GM20000 (cell line): ENCODE measurements at regions not wholly inside any gene's neighbourhood (a gene's known extent, or its start where the extent isn't known, plus 50 kb on each side); places are given as distances from the start of the nearest gene placed in this dataset.

ENCODE experiments used
- DNase-seq: peaks from one replicate; pipeline ENCODE4 v3.0.0; 2012; ENCODE audit warnings: low spot score
- CTCF ChIP-seq: IDR thresholded peaks from 2 replicates; pipeline ENCODE4 v1.5.1; 2012; ENCODE audit warnings: mild to moderate bottlenecking, control low read depth; ENCODE audit errors: extremely low read depth, missing control alignments

- DNase-seq = no peak
- TF ChIP-seq CTCF = no peak
Measured at GRCh38 chr9:14445946-14446345, 132.0 kb upstream of the NFIB start.

GRCh38 chr9:14442956-14443355, 129.0 kb upstream of the NFIB start:
- TF ChIP-seq CTCF = no peak
- DNase-seq = no peak

GRCh38 chr9:14441976-14442651, 128.2 kb upstream of the NFIB start:
- no peak for DNase-seq
- no peak for TF ChIP-seq CTCF

GRCh38 chr9:14441115-14441514, 127.2 kb upstream of the NFIB start:
- no peak for DNase-seq
- TF ChIP-seq CTCF = no peak

GRCh38 chr9:14440062-14440461, 126.1 kb upstream of the NFIB start:
- no peak for DNase-seq
- TF ChIP-seq CTCF = no peak

GRCh38 chr9:14439555-14439954, 125.6 kb upstream of the NFIB start:
- no peak for DNase-seq
- no peak for TF ChIP-seq CTCF

GRCh38 chr9:14438232-14439021, 124.5 kb upstream of the NFIB start:
- no peak for DNase-seq
- TF ChIP-seq CTCF = no peak
